Kidney (tissue), 13 donors: ENCODE measurements at regions not wholly inside any gene's neighbourhood (a gene's known extent, or its start where the extent isn't known, plus 50 kb on each side); places are given as distances from the start of the nearest gene placed in this dataset.
A peak's percentile ranks its signal among the peaks of the same experiment; 100 is the strongest.

Experiments
- DNase-seq, 5 donors: peaks; one replicate each; pipeline ENCODE4 v3.0.0-alpha.2; 2013 to 2020
- FAIRE-seq: peaks from 2 replicates; lab custom pipeline; 2012; peaks lifted over from hg19 to GRCh38; lab: Jason Lieb, UNC
- H3K27ac ChIP-seq, 2 donors: one replicate each; pipeline ENCODE4 v1.7.0; 2013; ENCODE audit warnings: low read depth in 2 of 2, low read length in 2 of 2, inconsistent platforms in 1 of 2
- H3K27me3 ChIP-seq: one replicate; pipeline ENCODE4 v1.7.1; 2013; ENCODE audit warnings: low read length, inconsistent platforms; ENCODE audit not compliant: control insufficient read depth, insufficient read depth
- H3K36me3 ChIP-seq, 3 donors: one replicate each; pipeline versions ENCODE4 v1.7.0 to v1.7.1; 2013; ENCODE audit warnings: low read length in 3 of 3, control low read depth in 1 of 3, inconsistent platforms in 1 of 3; ENCODE audit not compliant: insufficient read depth in 3 of 3, control insufficient read depth in 2 of 3
- H3K4me1 ChIP-seq, 3 donors: one replicate each; pipeline versions ENCODE4 v1.7.0 to v1.7.1; 2013; ENCODE audit warnings: low read length in 3 of 3, inconsistent platforms in 1 of 3, low read depth in 1 of 3; ENCODE audit not compliant: control insufficient read depth in 2 of 3, insufficient read depth in 2 of 3
- H3K4me3 ChIP-seq, 3 donors: one replicate each; pipeline versions ENCODE4 v1.7.0 to v1.8.1; 2013; ENCODE audit warnings: low read length in 3 of 3, control low read depth in 1 of 3, inconsistent platforms in 1 of 3
- H3K9ac ChIP-seq, 3 donors: one replicate each; pipeline versions ENCODE4 v1.7.0 to v1.7.1; 2013; ENCODE audit warnings: low read length in 3 of 3, control low read depth in 1 of 3, inconsistent platforms in 1 of 3
- H3K9me3 ChIP-seq, 3 donors: one replicate each; pipeline versions ENCODE4 v1.7.0 to v1.7.1; 2013; ENCODE audit warnings: low read length in 3 of 3, control low read depth in 1 of 3, inconsistent platforms in 1 of 3; ENCODE audit not compliant: control insufficient read depth in 2 of 3, insufficient read depth in 1 of 3
- CTCF ChIP-seq: IDR thresholded peaks from 3 replicates; pipeline ENCODE4 v1.5.1; 2012; ENCODE audit warnings: mild to moderate bottlenecking, moderate library complexity, borderline replicate concordance; ENCODE audit not compliant: insufficient read depth; ENCODE audit errors: extremely low read depth
- intact Hi-C: fragments of 100-400 bp; cut with DNase I; formaldehyde crosslinking; loops from one replicate; pipeline ENCODE4 v1.11.1; 2022
- donor health status: control.
- donor health status: control.
- donor health status: control.
- donor health status: control.
- donor health status: control.
- donor health status: DM: yes; HTN: yes; CAD: no.
- donor health status: Normal renal cell carcinoma (clear cell type).

- H3K9me3 ChIP-seq = no peaks in the 10 kb centered on the region
- DNase-seq (no peak), FAIRE-seq (peak; percentile 59)
- H3K4me1 ChIP-seq = peaks cover 0 to 8% (median 0%) of the 10 kb centered on the region in 3 donors
- H3K27ac ChIP-seq = no peak overlapping the region
- no peak overlapping the region for H3K9ac ChIP-seq
- no peaks in the 10 kb centered on the region for H3K36me3 ChIP-seq
- H3K27me3 ChIP-seq = no peaks in the 10 kb centered on the region
- intact Hi-C loops = no loop called here
- no peak overlapping the region for H3K4me3 ChIP-seq
- no peak for TF ChIP-seq CTCF
Measured at GRCh38 chr2:188047735-188048134, 243.9 kb upstream of the GULP1 start.

- FAIRE-seq (peak; percentile 56), DNase-seq (peak in 2 of 5 donors; percentile 35 to 66)
- H3K9ac ChIP-seq = no peak overlapping the region
- no peak overlapping the region for H3K4me3 ChIP-seq
- H3K36me3 ChIP-seq = no peaks in the 10 kb centered on the region
- no peaks in the 10 kb centered on the region for H3K9me3 ChIP-seq
- H3K27ac ChIP-seq = no peak overlapping the region
- TF ChIP-seq CTCF = no peak
- no peaks in the 10 kb centered on the region for H3K27me3 ChIP-seq
- H3K4me1 ChIP-seq = peaks cover 0 to 8% (median 0%) of the 10 kb centered on the region in 3 donors
- intact Hi-C loops = no loop called here
Measured at GRCh38 chr2:188050726-188051125, 240.9 kb upstream of the GULP1 start.

- H3K9ac ChIP-seq = no peak overlapping the region
- no peak overlapping the region for H3K27ac ChIP-seq
- intact Hi-C loops = no loop called here
- H3K4me3 ChIP-seq = no peak overlapping the region
- peaks cover 0 to 8% (median 0%) of the 10 kb centered on the region in 3 donors for H3K4me1 ChIP-seq
- H3K36me3 ChIP-seq = no peaks in the 10 kb centered on the region
- no peaks in the 10 kb centered on the region for H3K9me3 ChIP-seq
- TF ChIP-seq CTCF = no peak
- no peak for DNase-seq
- no peak for FAIRE-seq
- no peaks in the 10 kb centered on the region for H3K27me3 ChIP-seq
Measured at GRCh38 chr2:188051706-188052105, 240.0 kb upstream of the GULP1 start.

- intact Hi-C loops = no loop called here
- no peak overlapping the region for H3K9ac ChIP-seq
- no peak for FAIRE-seq
- H3K9me3 ChIP-seq = no peaks in the 10 kb centered on the region
- DNase-seq = no peak
- no peak overlapping the region for H3K27ac ChIP-seq
- H3K27me3 ChIP-seq = no peaks in the 10 kb centered on the region
- H3K4me3 ChIP-seq = no peak overlapping the region
- no peaks in the 10 kb centered on the region for H3K36me3 ChIP-seq
- H3K4me1 ChIP-seq = no peaks in the 10 kb centered on the region
- TF ChIP-seq CTCF = no peak
Measured at GRCh38 chr2:188065386-188065785, 226.3 kb upstream of the GULP1 start.
